ENCODE measurements at regions not wholly inside any gene's neighbourhood (a gene's known extent, or its start where the extent isn't known, plus 50 kb on each side); places are given as distances from the start of the nearest gene placed in this dataset.

GRCh38 chr2:238560234-238560633, 133.5 kb downstream of the ASB1 start:
- Mint-ChIP-seq H3K9me3 (no peaks in the 10 kb centered on the region), H3K27me3 (ENCODE audit: low read depth) (no peaks in the 10 kb centered on the region), H3K36me3 (ENCODE audit: low read depth) (no peaks in the 10 kb centered on the region), H3K27ac (no peak overlapping the region), H3K4me3 (no peak overlapping the region), H3K4me1 (ENCODE audit: low read depth) (no peaks in the 10 kb centered on the region)
- no peak for DNase-seq (ENCODE audit: low spot score)

GRCh38 chr2:238561230-238561629, 134.5 kb downstream of the ASB1 start:
- DNase-seq (ENCODE audit: low spot score) = no peak
- Mint-ChIP-seq H3K36me3 (ENCODE audit: low read depth) (no peaks in the 10 kb centered on the region), H3K4me3 (no peak overlapping the region), H3K27me3 (ENCODE audit: low read depth) (no peaks in the 10 kb centered on the region), H3K9me3 (no peaks in the 10 kb centered on the region), H3K27ac (no peak overlapping the region), H3K4me1 (ENCODE audit: low read depth) (no peaks in the 10 kb centered on the region)

- H3K4me3 Mint-ChIP-seq = no peak overlapping the region
- no peaks in the 10 kb centered on the region for H3K36me3 Mint-ChIP-seq (ENCODE audit: low read depth)
- no peaks in the 10 kb centered on the region for H3K27me3 Mint-ChIP-seq (ENCODE audit: low read depth)
- DNase-seq (ENCODE audit: low spot score) = no peak
- no peaks in the 10 kb centered on the region for H3K4me1 Mint-ChIP-seq (ENCODE audit: low read depth)
- no peak overlapping the region for H3K27ac Mint-ChIP-seq
- H3K9me3 Mint-ChIP-seq = no peaks in the 10 kb centered on the region
Observed at GRCh38 chr2:238562446-238562845, 135.7 kb downstream of the ASB1 start.

- no peak overlapping the region for H3K4me3 Mint-ChIP-seq
- no peaks in the 10 kb centered on the region for H3K9me3 Mint-ChIP-seq
- DNase-seq (ENCODE audit: low spot score) = no peak
- H3K27ac Mint-ChIP-seq = no peak overlapping the region
- no peaks in the 10 kb centered on the region for H3K4me1 Mint-ChIP-seq (ENCODE audit: low read depth)
- H3K36me3 Mint-ChIP-seq (ENCODE audit: low read depth) = no peaks in the 10 kb centered on the region
- H3K27me3 Mint-ChIP-seq (ENCODE audit: low read depth) = no peaks in the 10 kb centered on the region
Observed at GRCh38 chr2:238563551-238563950, 136.8 kb downstream of the ASB1 start.

GRCh38 chr2:238564286-238564920, 137.7 kb downstream of the ASB1 start:
- DNase-seq (ENCODE audit: low spot score) = no peak
- Mint-ChIP-seq H3K36me3 (ENCODE audit: low read depth) (no peaks in the 10 kb centered on the region), H3K9me3 (no peaks in the 10 kb centered on the region), H3K27me3 (ENCODE audit: low read depth) (no peaks in the 10 kb centered on the region), H3K4me3 (no peak overlapping the region), H3K27ac (no peak overlapping the region), H3K4me1 (ENCODE audit: low read depth) (no peaks in the 10 kb centered on the region)

GRCh38 chr2:238565031-238565430, 138.3 kb downstream of the ASB1 start:
- Mint-ChIP-seq H3K4me1 (ENCODE audit: low read depth) (no peaks in the 10 kb centered on the region), H3K27me3 (ENCODE audit: low read depth) (no peaks in the 10 kb centered on the region), H3K27ac (no peak overlapping the region), H3K4me3 (no peak overlapping the region), H3K9me3 (no peaks in the 10 kb centered on the region), H3K36me3 (ENCODE audit: low read depth) (no peaks in the 10 kb centered on the region)
- no peak for DNase-seq (ENCODE audit: low spot score)

- no peak for DNase-seq (ENCODE audit: low spot score)
- Mint-ChIP-seq H3K27ac (no peak overlapping the region), H3K27me3 (ENCODE audit: low read depth) (no peaks in the 10 kb centered on the region), H3K4me1 (ENCODE audit: low read depth) (no peaks in the 10 kb centered on the region), H3K4me3 (no peak overlapping the region), H3K9me3 (no peaks in the 10 kb centered on the region), H3K36me3 (ENCODE audit: low read depth) (no peaks in the 10 kb centered on the region)
Observed at GRCh38 chr2:238566001-238566645, 139.4 kb downstream of the ASB1 start.

GRCh38 chr2:238567067-238567855, 140.5 kb downstream of the ASB1 start:
- DNase-seq (ENCODE audit: low spot score) = no peak
- Mint-ChIP-seq H3K9me3 (no peaks in the 10 kb centered on the region), H3K36me3 (ENCODE audit: low read depth) (no peaks in the 10 kb centered on the region), H3K27ac (no peak overlapping the region), H3K27me3 (ENCODE audit: low read depth) (no peaks in the 10 kb centered on the region), H3K4me3 (no peak overlapping the region), H3K4me1 (ENCODE audit: low read depth) (no peaks in the 10 kb centered on the region)

- Mint-ChIP-seq H3K4me3 (no peak overlapping the region), H3K9me3 (no peaks in the 10 kb centered on the region), H3K4me1 (ENCODE audit: low read depth) (no peaks in the 10 kb centered on the region), H3K27me3 (ENCODE audit: low read depth) (no peaks in the 10 kb centered on the region), H3K36me3 (ENCODE audit: low read depth) (no peaks in the 10 kb centered on the region), H3K27ac (no peak overlapping the region)
- DNase-seq (ENCODE audit: low spot score) = no peak
Observed at GRCh38 chr2:238567996-238568395, 141.3 kb downstream of the ASB1 start.

GRCh38 chr2:238568455-238569440, 142.0 kb downstream of the ASB1 start:
- no peak overlapping the region for H3K27ac Mint-ChIP-seq
- no peaks in the 10 kb centered on the region for H3K9me3 Mint-ChIP-seq
- no peak for DNase-seq (ENCODE audit: low spot score)
- no peaks in the 10 kb centered on the region for H3K4me1 Mint-ChIP-seq (ENCODE audit: low read depth)
- H3K36me3 Mint-ChIP-seq (ENCODE audit: low read depth) = no peaks in the 10 kb centered on the region
- no peaks in the 10 kb centered on the region for H3K27me3 Mint-ChIP-seq (ENCODE audit: low read depth)
- H3K4me3 Mint-ChIP-seq = no peak overlapping the region

- H3K4me3 Mint-ChIP-seq = no peak overlapping the region
- no peak for DNase-seq (ENCODE audit: low spot score)
- no peak overlapping the region for H3K27ac Mint-ChIP-seq
- H3K9me3 Mint-ChIP-seq = no peaks in the 10 kb centered on the region
- H3K36me3 Mint-ChIP-seq (ENCODE audit: low read depth) = no peaks in the 10 kb centered on the region
- H3K27me3 Mint-ChIP-seq (ENCODE audit: low read depth) = no peaks in the 10 kb centered on the region
- H3K4me1 Mint-ChIP-seq (ENCODE audit: low read depth) = no peaks in the 10 kb centered on the region
Observed at GRCh38 chr2:238569507-238570195, 142.9 kb downstream of the ASB1 start.

- no peak overlapping the region for H3K4me3 Mint-ChIP-seq
- no peak for DNase-seq (ENCODE audit: low spot score)
- no peaks in the 10 kb centered on the region for H3K36me3 Mint-ChIP-seq (ENCODE audit: low read depth)
- no peaks in the 10 kb centered on the region for H3K27me3 Mint-ChIP-seq (ENCODE audit: low read depth)
- H3K4me1 Mint-ChIP-seq (ENCODE audit: low read depth) = no peaks in the 10 kb centered on the region
- no peak overlapping the region for H3K27ac Mint-ChIP-seq
- H3K9me3 Mint-ChIP-seq = no peaks in the 10 kb centered on the region
Observed at GRCh38 chr2:238570391-238570790, 143.7 kb downstream of the ASB1 start.

GRCh38 chr2:238570926-238571325, 144.2 kb downstream of the ASB1 start:
- no peaks in the 10 kb centered on the region for H3K36me3 Mint-ChIP-seq (ENCODE audit: low read depth)
- DNase-seq (ENCODE audit: low spot score) = no peak
- H3K4me1 Mint-ChIP-seq (ENCODE audit: low read depth) = no peaks in the 10 kb centered on the region
- no peak overlapping the region for H3K4me3 Mint-ChIP-seq
- no peak overlapping the region for H3K27ac Mint-ChIP-seq
- no peaks in the 10 kb centered on the region for H3K9me3 Mint-ChIP-seq
- H3K27me3 Mint-ChIP-seq (ENCODE audit: low read depth) = no peaks in the 10 kb centered on the region
